ENCODE measurements at regions not wholly inside any gene's neighbourhood (a gene's known extent, or its start where the extent isn't known, plus 50 kb on each side); places are given as distances from the start of the nearest gene placed in this dataset.

- Mint-ChIP-seq H3K9me3 (no peaks in the 10 kb centered on the region), H3K4me1 (no peaks in the 10 kb centered on the region), H3K27me3 (ENCODE audit: insufficient read depth, low read depth) (no peaks in the 10 kb centered on the region), H3K36me3 (no peaks in the 10 kb centered on the region), H3K27ac (no peak overlapping the region), H3K4me3 (no peak overlapping the region)
- Histone ChIP-seq H3K27ac (no peak overlapping the region), H3F3A (ENCODE audit: low read depth) (no peaks in the 10 kb centered on the region), H3K27me3 (no peaks in the 10 kb centered on the region), H2AFZ (replicated peaks) (no peak overlapping the region), H3K36me3 (no peaks in the 10 kb centered on the region), H3K9ac (no peak overlapping the region), H3K4me2 (no peak overlapping the region), H4K20me1 (ENCODE audit: low read depth) (no peaks in the 10 kb centered on the region), H3K4me1 (no peaks in the 10 kb centered on the region), H3K4me3 (no peak overlapping the region), H3K9me3 (ENCODE audit: low read depth) (no peaks in the 10 kb centered on the region), H3K79me2 (ENCODE audit: low read depth) (no peaks in the 10 kb centered on the region)
- no peak for DNase-seq (ENCODE audit: low spot score)
- no peak for TF ChIP-seq EZH2phosphoT487 (IDR thresholded peaks at IDR 0.05)
- TF ChIP-seq EZH2 (IDR thresholded peaks at IDR 0.05): no peak
- no peak for TF ChIP-seq CTCF (IDR thresholded peaks at IDR 0.05)
Measured at GRCh38 chr5:20351849-20352248, 363.8 kb upstream of the CDH18 start.

DNA sequence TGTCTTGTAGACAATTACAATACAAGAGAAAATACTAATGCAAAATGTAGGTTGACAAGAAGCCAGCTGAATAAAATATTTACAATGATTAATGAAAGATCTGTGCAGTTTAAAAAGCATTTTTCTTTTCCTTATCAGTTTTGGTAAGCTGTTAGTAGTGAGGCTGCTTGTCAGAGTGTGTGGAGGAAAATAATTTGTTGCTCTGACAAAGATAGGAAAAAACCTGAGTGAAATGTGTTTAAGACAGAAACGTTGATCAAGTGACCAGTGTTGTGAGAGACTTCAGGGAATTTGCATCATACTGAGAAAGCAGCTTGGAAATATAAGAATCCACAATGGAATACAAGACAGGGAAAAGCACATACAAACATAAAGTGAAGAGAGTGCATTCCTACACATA lies 360.3 kb upstream of the CDH18 start:
- Histone ChIP-seq H3K36me3 (no peaks in the 10 kb centered on the region), H3K9me3 (ENCODE audit: low read depth) (no peaks in the 10 kb centered on the region), H2AFZ (replicated peaks) (peak overlapping the region; percentile 35), H3K4me1 (no peaks in the 10 kb centered on the region), H3K27ac (no peak overlapping the region), H4K20me1 (ENCODE audit: low read depth) (no peaks in the 10 kb centered on the region), H3K79me2 (ENCODE audit: low read depth) (no peaks in the 10 kb centered on the region), H3K4me2 (no peak overlapping the region), H3K27me3 (no peaks in the 10 kb centered on the region), H3K4me3 (no peak overlapping the region), H3F3A (ENCODE audit: low read depth) (no peaks in the 10 kb centered on the region), H3K9ac (no peak overlapping the region)
- no peak for DNase-seq (ENCODE audit: low spot score)
- TF ChIP-seq EZH2phosphoT487 (IDR thresholded peaks at IDR 0.05) (no peak), CTCF (IDR thresholded peaks at IDR 0.05) (no peak)
- H3K4me3 Mint-ChIP-seq: no peak overlapping the region
- no peak overlapping the region for H3K27ac Mint-ChIP-seq
- no peaks in the 10 kb centered on the region for H3K27me3 Mint-ChIP-seq (ENCODE audit: insufficient read depth, low read depth)
- H3K9me3 Mint-ChIP-seq: no peaks in the 10 kb centered on the region
- no peaks in the 10 kb centered on the region for H3K36me3 Mint-ChIP-seq
- no peaks in the 10 kb centered on the region for H3K4me1 Mint-ChIP-seq

GRCh38 chr5:20347334-20347733 lies 359.3 kb upstream of the CDH18 start:
- no peaks in the 10 kb centered on the region for H3K27me3 Mint-ChIP-seq (ENCODE audit: insufficient read depth, low read depth)
- Histone ChIP-seq H3K4me2 (no peak overlapping the region), H3K36me3 (no peaks in the 10 kb centered on the region), H3K9ac (no peak overlapping the region), H2AFZ (replicated peaks) (no peak overlapping the region), H3K79me2 (ENCODE audit: low read depth) (no peaks in the 10 kb centered on the region), H3F3A (ENCODE audit: low read depth) (no peaks in the 10 kb centered on the region), H4K20me1 (ENCODE audit: low read depth) (no peaks in the 10 kb centered on the region), H3K27me3 (no peaks in the 10 kb centered on the region), H3K4me3 (no peak overlapping the region), H3K4me1 (no peaks in the 10 kb centered on the region), H3K9me3 (ENCODE audit: low read depth) (no peaks in the 10 kb centered on the region), H3K27ac (no peak overlapping the region)
- H3K4me1 Mint-ChIP-seq: no peaks in the 10 kb centered on the region
- H3K27ac Mint-ChIP-seq: no peak overlapping the region
- peaks cover 4% of the 10 kb centered on the region for H3K36me3 Mint-ChIP-seq
- TF ChIP-seq EZH2 (IDR thresholded peaks at IDR 0.05): no peak
- TF ChIP-seq EZH2phosphoT487 (IDR thresholded peaks at IDR 0.05): no peak
- TF ChIP-seq CTCF (IDR thresholded peaks at IDR 0.05): no peak
- H3K4me3 Mint-ChIP-seq: no peak overlapping the region
- DNase-seq (ENCODE audit: low spot score): no peak
- H3K9me3 Mint-ChIP-seq: peaks cover 6% of the 10 kb centered on the region

DNA sequence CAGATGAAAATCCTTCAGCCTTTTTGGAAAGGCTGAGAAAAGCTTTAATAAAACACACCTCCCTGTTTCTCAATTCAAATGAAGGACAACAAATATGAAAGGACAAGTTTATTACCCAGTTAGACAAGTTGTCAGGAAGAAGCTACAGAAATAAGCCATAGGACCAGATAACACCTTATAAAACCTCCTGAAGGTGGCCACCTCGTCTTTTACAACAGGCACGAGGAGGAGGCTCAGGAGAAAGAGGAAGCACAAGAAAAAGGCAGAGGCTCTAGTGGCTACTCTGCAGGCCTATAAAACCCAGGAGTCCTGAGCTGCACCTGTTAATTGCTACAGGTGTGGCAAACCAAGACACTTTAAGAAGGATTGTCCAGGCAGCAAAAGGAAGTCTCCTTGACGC lies 352.1 kb upstream of the CDH18 start:
- Histone ChIP-seq H3K9me3 (ENCODE audit: low read depth) (no peaks in the 10 kb centered on the region), H3F3A (ENCODE audit: low read depth) (no peaks in the 10 kb centered on the region), H3K27ac (no peak overlapping the region), H4K20me1 (ENCODE audit: low read depth) (no peaks in the 10 kb centered on the region), H3K79me2 (ENCODE audit: low read depth) (no peaks in the 10 kb centered on the region), H3K36me3 (no peaks in the 10 kb centered on the region), H2AFZ (replicated peaks) (no peak overlapping the region), H3K4me1 (no peaks in the 10 kb centered on the region), H3K27me3 (no peaks in the 10 kb centered on the region), H3K9ac (no peak overlapping the region), H3K4me2 (no peak overlapping the region), H3K4me3 (no peak overlapping the region)
- TF ChIP-seq CTCF (IDR thresholded peaks at IDR 0.05) (no peak), EZH2phosphoT487 (IDR thresholded peaks at IDR 0.05) (no peak), EZH2 (IDR thresholded peaks at IDR 0.05) (no peak)
- peaks cover 17% of the 10 kb centered on the region for H3K9me3 Mint-ChIP-seq
- DNase-seq (ENCODE audit: low spot score): no peak
- no peak overlapping the region for H3K4me3 Mint-ChIP-seq
- no peak overlapping the region for H3K27ac Mint-ChIP-seq
- H3K4me1 Mint-ChIP-seq: no peaks in the 10 kb centered on the region
- H3K27me3 Mint-ChIP-seq (ENCODE audit: insufficient read depth, low read depth): no peaks in the 10 kb centered on the region
- peaks cover 17% of the 10 kb centered on the region for H3K36me3 Mint-ChIP-seq
